ENCODE measurements at regions not wholly inside any gene's neighbourhood (a gene's known extent, or its start where the extent isn't known, plus 50 kb on each side); places are given as distances from the start of the nearest gene placed in this dataset.

- TF ChIP-seq, protein P1, sequence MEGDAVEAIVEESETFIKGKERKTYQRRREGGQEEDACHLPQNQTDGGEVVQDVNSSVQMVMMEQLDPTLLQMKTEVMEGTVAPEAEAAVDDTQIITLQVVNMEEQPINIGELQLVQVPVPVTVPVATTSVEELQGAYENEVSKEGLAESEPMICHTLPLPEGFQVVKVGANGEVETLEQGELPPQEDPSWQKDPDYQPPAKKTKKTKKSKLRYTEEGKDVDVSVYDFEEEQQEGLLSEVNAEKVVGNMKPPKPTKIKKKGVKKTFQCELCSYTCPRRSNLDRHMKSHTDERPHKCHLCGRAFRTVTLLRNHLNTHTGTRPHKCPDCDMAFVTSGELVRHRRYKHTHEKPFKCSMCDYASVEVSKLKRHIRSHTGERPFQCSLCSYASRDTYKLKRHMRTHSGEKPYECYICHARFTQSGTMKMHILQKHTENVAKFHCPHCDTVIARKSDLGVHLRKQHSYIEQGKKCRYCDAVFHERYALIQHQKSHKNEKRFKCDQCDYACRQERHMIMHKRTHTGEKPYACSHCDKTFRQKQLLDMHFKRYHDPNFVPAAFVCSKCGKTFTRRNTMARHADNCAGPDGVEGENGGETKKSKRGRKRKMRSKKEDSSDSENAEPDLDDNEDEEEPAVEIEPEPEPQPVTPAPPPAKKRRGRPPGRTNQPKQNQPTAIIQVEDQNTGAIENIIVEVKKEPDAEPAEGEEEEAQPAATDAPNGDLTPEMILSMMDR (IDR thresholded peaks at IDR 0.05) = no peak
- TF ChIP-seq, protein P2, sequence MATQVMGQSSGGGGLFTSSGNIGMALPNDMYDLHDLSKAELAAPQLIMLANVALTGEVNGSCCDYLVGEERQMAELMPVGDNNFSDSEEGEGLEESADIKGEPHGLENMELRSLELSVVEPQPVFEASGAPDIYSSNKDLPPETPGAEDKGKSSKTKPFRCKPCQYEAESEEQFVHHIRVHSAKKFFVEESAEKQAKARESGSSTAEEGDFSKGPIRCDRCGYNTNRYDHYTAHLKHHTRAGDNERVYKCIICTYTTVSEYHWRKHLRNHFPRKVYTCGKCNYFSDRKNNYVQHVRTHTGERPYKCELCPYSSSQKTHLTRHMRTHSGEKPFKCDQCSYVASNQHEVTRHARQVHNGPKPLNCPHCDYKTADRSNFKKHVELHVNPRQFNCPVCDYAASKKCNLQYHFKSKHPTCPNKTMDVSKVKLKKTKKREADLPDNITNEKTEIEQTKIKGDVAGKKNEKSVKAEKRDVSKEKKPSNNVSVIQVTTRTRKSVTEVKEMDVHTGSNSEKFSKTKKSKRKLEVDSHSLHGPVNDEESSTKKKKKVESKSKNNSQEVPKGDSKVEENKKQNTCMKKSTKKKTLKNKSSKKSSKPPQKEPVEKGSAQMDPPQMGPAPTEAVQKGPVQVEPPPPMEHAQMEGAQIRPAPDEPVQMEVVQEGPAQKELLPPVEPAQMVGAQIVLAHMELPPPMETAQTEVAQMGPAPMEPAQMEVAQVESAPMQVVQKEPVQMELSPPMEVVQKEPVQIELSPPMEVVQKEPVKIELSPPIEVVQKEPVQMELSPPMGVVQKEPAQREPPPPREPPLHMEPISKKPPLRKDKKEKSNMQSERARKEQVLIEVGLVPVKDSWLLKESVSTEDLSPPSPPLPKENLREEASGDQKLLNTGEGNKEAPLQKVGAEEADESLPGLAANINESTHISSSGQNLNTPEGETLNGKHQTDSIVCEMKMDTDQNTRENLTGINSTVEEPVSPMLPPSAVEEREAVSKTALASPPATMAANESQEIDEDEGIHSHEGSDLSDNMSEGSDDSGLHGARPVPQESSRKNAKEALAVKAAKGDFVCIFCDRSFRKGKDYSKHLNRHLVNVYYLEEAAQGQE (IDR thresholded peaks at IDR 0.05; ENCODE audit: insufficient read depth in 1 of 2, low read depth in 2 of 2, low read length in 1 of 2) = no peak
These were observed 223.2 kb downstream of the PRL start for GRCh38 chr6:22073516-22074198.
